Caco-2 (cell line): ENCODE measurements at regions not wholly inside any gene's neighbourhood (a gene's known extent, or its start where the extent isn't known, plus 50 kb on each side); places are given as distances from the start of the nearest gene placed in this dataset.

ENCODE experiments used
- BruUV-seq: library from RNA; stranded (reverse); fragments of 400-500 nt; replicated peaks from 2 replicates; lab custom pipeline; 2021; lab: Mats Ljungman, UMichigan
- CTCF ChIA-PET: fragments of 300-600 bp; sonication (Branson Sonifier 250); formaldehyde crosslinking; loops from one replicate; lab custom pipeline; 2022; ENCODE audit warnings: antibody characterized with exemption; lab: Charles Lee
- POLR2A ChIA-PET: fragments of 300-600 bp; sonication (Branson Sonifier 250); formaldehyde crosslinking; loops from one replicate; lab custom pipeline; 2022; ENCODE audit warnings: antibody characterized with exemption; lab: Charles Lee
- DNase-seq, 2 experiments: peaks; one replicate each; pipeline versions ENCODE4 v3.0.0 to v3.0.0-alpha.2; 2020 to 2022
- H3K27me3 ChIP-seq: replicated peaks from 2 replicates; pipeline ENCODE4 v1.6.0; 2011; ENCODE audit warnings: low read length; ENCODE audit not compliant: control insufficient read depth, insufficient read depth
- H3K36me3 ChIP-seq: 2 replicates; pipeline ENCODE4 v1.5.1; 2011; ENCODE audit warnings: low read length; ENCODE audit not compliant: control insufficient read depth, insufficient read depth
- H3K4me1 ChIP-seq: fragments of 250-450 bp; sonication (Bioruptor Pico); 2 replicates; pipeline ENCODE4 v1.5.1; 2020; ENCODE audit warnings: mild to moderate bottlenecking
- H3K4me3 ChIP-seq: 2 replicates; pipeline ENCODE4 v1.5.1; 2011; ENCODE audit warnings: low read depth, mild to moderate bottlenecking, control low read depth, low read length
- H3K9me3 ChIP-seq: fragments of 250-450 bp; sonication (Bioruptor Pico); 2 replicates; pipeline ENCODE4 v1.5.1; 2020; ENCODE audit warnings: mild to moderate bottlenecking, moderate library complexity
- H3K27ac Mint-ChIP-seq: one replicate; pipeline ENCODE4 v1.8.0; 2022; ENCODE audit warnings: mixed read lengths; ENCODE audit not compliant: unreplicated experiment
- H3K27me3 Mint-ChIP-seq: one replicate; pipeline ENCODE4 v1.8.0; 2022; ENCODE audit warnings: mixed read lengths; ENCODE audit not compliant: insufficient read depth, unreplicated experiment
- H3K36me3 Mint-ChIP-seq: one replicate; pipeline ENCODE4 v1.8.0; 2022; ENCODE audit warnings: mild to moderate bottlenecking, mixed read lengths; ENCODE audit not compliant: insufficient read depth, unreplicated experiment
- H3K4me1 Mint-ChIP-seq: one replicate; pipeline ENCODE4 v1.8.0; 2022; ENCODE audit warnings: low read depth, mixed read lengths; ENCODE audit not compliant: unreplicated experiment
- H3K4me3 Mint-ChIP-seq: one replicate; pipeline ENCODE4 v1.8.0; 2022; ENCODE audit warnings: mild to moderate bottlenecking, moderate library complexity, mixed read lengths; ENCODE audit not compliant: unreplicated experiment
- H3K9me3 Mint-ChIP-seq: one replicate; pipeline ENCODE4 v1.8.0; 2022; ENCODE audit warnings: mixed read lengths; ENCODE audit not compliant: unreplicated experiment
- intact Hi-C: fragments of 100-400 bp; cut with micrococcal nuclease; formaldehyde crosslinking; loops from one replicate; pipeline ENCODE4 v1.10.0; 2022; ENCODE audit not compliant: unreplicated experiment
- TF ChIP-seq, protein P1 (sequence below), 2 experiments: fragments of 200-600 bp in 1 of 2; IDR thresholded peaks; 1 replicate in 1 of 2; 2 replicates in 1 of 2; pipeline versions ENCODE4 v1.5.1 to v1.8.0; 2011 to 2022; ENCODE audit warnings: antibody characterized with exemption in 1 of 2, control low read depth in 1 of 2, inconsistent platforms in 1 of 2, low read depth in 1 of 2, low read length in 1 of 2, mild to moderate bottlenecking in 1 of 2, moderate library complexity in 1 of 2; ENCODE audit not compliant: insufficient read depth in 1 of 2, severe bottlenecking in 1 of 2, unreplicated experiment in 1 of 2

DNA sequence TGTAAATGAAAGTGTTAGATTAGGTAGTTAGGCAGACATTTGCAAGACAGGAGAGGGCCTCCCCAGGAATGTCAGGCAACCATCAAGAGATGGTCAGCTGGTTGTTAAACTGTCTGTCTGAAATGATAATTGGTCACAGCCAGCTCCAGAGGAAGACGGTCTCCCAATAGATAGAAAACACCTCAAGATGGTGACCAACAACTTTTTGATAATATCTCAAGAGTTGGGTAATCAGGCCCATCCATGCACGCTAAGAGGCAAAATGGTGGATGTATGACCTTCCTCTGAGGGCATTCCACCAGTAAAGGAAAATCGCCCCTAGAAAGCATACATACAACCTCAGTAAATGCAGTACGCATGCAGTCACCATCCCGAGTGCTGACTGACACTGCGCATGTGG lies 118.2 kb downstream of the MAP3K21 start:
- Histone ChIP-seq H3K9me3 (no peaks in the 10 kb centered on the region), H3K4me3 (no peak overlapping the region), H3K4me1 (no peaks in the 10 kb centered on the region), H3K36me3 (no peaks in the 10 kb centered on the region), H3K27me3 (no peaks in the 10 kb centered on the region)
- POLR2A ChIA-PET = no interaction called here
- CTCF ChIA-PET = interaction anchor here (0.5 kb wide), 1 partner anchor 24 kb away, joined by 3 read pairs; no protein-coding TSS in a partner anchor
- TF ChIP-seq, protein P1, sequence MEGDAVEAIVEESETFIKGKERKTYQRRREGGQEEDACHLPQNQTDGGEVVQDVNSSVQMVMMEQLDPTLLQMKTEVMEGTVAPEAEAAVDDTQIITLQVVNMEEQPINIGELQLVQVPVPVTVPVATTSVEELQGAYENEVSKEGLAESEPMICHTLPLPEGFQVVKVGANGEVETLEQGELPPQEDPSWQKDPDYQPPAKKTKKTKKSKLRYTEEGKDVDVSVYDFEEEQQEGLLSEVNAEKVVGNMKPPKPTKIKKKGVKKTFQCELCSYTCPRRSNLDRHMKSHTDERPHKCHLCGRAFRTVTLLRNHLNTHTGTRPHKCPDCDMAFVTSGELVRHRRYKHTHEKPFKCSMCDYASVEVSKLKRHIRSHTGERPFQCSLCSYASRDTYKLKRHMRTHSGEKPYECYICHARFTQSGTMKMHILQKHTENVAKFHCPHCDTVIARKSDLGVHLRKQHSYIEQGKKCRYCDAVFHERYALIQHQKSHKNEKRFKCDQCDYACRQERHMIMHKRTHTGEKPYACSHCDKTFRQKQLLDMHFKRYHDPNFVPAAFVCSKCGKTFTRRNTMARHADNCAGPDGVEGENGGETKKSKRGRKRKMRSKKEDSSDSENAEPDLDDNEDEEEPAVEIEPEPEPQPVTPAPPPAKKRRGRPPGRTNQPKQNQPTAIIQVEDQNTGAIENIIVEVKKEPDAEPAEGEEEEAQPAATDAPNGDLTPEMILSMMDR (IDR thresholded peaks at IDR 0.05; ENCODE audit: insufficient read depth in 1 of 2, low read depth in 1 of 2, low read length in 1 of 2, severe bottlenecking in 1 of 2, unreplicated experiment in 1 of 2) = no peak
- Mint-ChIP-seq H3K9me3 (peaks cover 16% of the 10 kb centered on the region), H3K4me1 (no peaks in the 10 kb centered on the region), H3K36me3 (no peaks in the 10 kb centered on the region), H3K27ac (no peak overlapping the region), H3K4me3 (no peak overlapping the region), H3K27me3 (peaks cover 3% of the 10 kb centered on the region)
- DNase-seq = no peak
- no TSS peak for BruUV-seq
- intact Hi-C loops = no loop called here

- POLR2A ChIA-PET = no interaction called here
- BruUV-seq = no TSS peak
- CTCF ChIA-PET = no interaction called here
- Histone ChIP-seq H3K4me1 (no peaks in the 10 kb centered on the region), H3K36me3 (no peaks in the 10 kb centered on the region), H3K4me3 (no peak overlapping the region), H3K9me3 (no peaks in the 10 kb centered on the region), H3K27me3 (no peaks in the 10 kb centered on the region)
- Mint-ChIP-seq H3K27ac (no peak overlapping the region), H3K36me3 (no peaks in the 10 kb centered on the region), H3K9me3 (peaks cover 28% of the 10 kb centered on the region), H3K4me3 (no peak overlapping the region), H3K4me1 (no peaks in the 10 kb centered on the region), H3K27me3 (peaks cover 3% of the 10 kb centered on the region)
- no peak for DNase-seq
- TF ChIP-seq, protein P1 (IDR thresholded peaks at IDR 0.05; ENCODE audit: insufficient read depth in 1 of 2, low read depth in 1 of 2, low read length in 1 of 2, severe bottlenecking in 1 of 2, unreplicated experiment in 1 of 2) = no peak
- intact Hi-C loops = no loop called here
Observed at GRCh38 chr1:233446935-233447334, 119.4 kb downstream of the MAP3K21 start.

DNA sequence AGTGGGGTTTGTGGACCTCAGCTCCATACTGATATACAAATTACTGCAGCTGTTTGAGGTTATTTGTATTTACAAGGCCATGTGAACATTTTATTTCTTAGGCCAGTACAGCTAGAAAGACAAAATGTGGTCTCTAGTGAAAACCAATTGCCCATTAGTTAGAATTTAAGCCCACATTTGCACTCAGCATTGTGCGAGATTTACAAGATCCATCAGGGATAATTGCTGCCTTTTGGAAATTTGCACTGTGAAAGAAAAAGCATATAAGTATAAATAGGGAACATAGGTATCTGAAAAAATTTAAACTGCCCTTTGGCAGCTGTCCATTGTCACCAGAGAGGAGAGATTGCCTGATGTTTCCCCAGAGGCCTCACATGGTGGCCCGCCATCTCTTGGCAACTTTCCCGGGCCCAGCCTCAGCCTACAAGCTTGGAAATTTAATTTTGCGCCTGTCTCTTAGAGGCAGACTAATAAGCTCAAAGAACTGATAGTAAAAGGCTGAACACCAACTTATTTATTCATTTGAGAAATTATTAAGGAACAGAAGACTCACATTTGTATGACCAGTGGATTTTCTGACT lies 120.7 kb downstream of the MAP3K21 start:
- H3K4me3 Mint-ChIP-seq = no peak overlapping the region
- TF ChIP-seq, protein P1 (IDR thresholded peaks at IDR 0.05; ENCODE audit: insufficient read depth in 1 of 2, low read depth in 1 of 2, low read length in 1 of 2, severe bottlenecking in 1 of 2, unreplicated experiment in 1 of 2) = no peak
- Histone ChIP-seq H3K4me3 (no peak overlapping the region), H3K9me3 (no peaks in the 10 kb centered on the region), H3K4me1 (no peaks in the 10 kb centered on the region), H3K36me3 (no peaks in the 10 kb centered on the region), H3K27me3 (no peaks in the 10 kb centered on the region)
- ChIA-PET POLR2A (no interaction called here), CTCF (no interaction called here)
- no peaks in the 10 kb centered on the region for H3K36me3 Mint-ChIP-seq
- H3K27ac Mint-ChIP-seq = no peak overlapping the region
- no peak for DNase-seq
- no peaks in the 10 kb centered on the region for H3K4me1 Mint-ChIP-seq
- no TSS peak for BruUV-seq
- intact Hi-C loops = no loop called here
- peaks cover 3% of the 10 kb centered on the region for H3K27me3 Mint-ChIP-seq
- H3K9me3 Mint-ChIP-seq = peaks cover 35% of the 10 kb centered on the region
